Natural killer cell (primary cell): ENCODE measurements at regions not wholly inside any gene's neighbourhood (a gene's known extent, or its start where the extent isn't known, plus 50 kb on each side); places are given as distances from the start of the nearest gene placed in this dataset.

Experiments
- ATAC-seq, 3 donors: fragments of 150-1000 bp in 2 of 3; fragments of 200-7000 bp in 1 of 3; cut with Tn5 transposase; 1 replicate in 1 of 3; 2 replicates in 2 of 3; pipeline ENCODE4 v1.10.0; 2021; ENCODE audit warnings: mild to moderate bottlenecking in 2 of 3, moderate library complexity in 2 of 3
- DNase-seq, 2 donors: peaks; one replicate each; pipeline versions ENCODE4 v3.0.0 to v3.0.0-alpha.2; 2013 to 2021; ENCODE audit warnings: mixed read lengths in 1 of 2
- H3K27ac ChIP-seq: one replicate; pipeline ENCODE4 v1.5.1; 2013; ENCODE audit warnings: mild to moderate bottlenecking, low read length
- H3K27me3 ChIP-seq: one replicate; pipeline ENCODE4 v1.6.1; 2013; ENCODE audit warnings: low read length; ENCODE audit not compliant: control insufficient read depth, insufficient read depth
- H3K36me3 ChIP-seq: one replicate; pipeline ENCODE4 v1.6.1; 2013; ENCODE audit warnings: low read length; ENCODE audit not compliant: control insufficient read depth, insufficient read depth
- H3K4me1 ChIP-seq: one replicate; pipeline ENCODE4 v1.6.1; 2013; ENCODE audit warnings: low read length; ENCODE audit not compliant: control insufficient read depth, insufficient read depth
- H3K4me3 ChIP-seq: one replicate; pipeline ENCODE4 v1.5.1; 2013; ENCODE audit warnings: low read length
- H3K9me3 ChIP-seq: one replicate; pipeline ENCODE4 v1.6.1; 2013; ENCODE audit warnings: low read length; ENCODE audit not compliant: control insufficient read depth, insufficient read depth
- H3K27ac Mint-ChIP-seq, 2 donors: one replicate each; pipeline ENCODE4 v1.8.0; 2022; ENCODE audit warnings: mild to moderate bottlenecking in 2 of 2, mixed read lengths in 2 of 2, moderate library complexity in 1 of 2
- H3K27me3 Mint-ChIP-seq, 2 donors: one replicate each; pipeline ENCODE4 v1.8.0; 2022; ENCODE audit warnings: low read depth in 2 of 2, mixed read lengths in 2 of 2
- H3K36me3 Mint-ChIP-seq: one replicate; pipeline ENCODE4 v1.8.0; 2022; ENCODE audit warnings: mixed read lengths
- H3K4me1 Mint-ChIP-seq, 2 donors: one replicate each; pipeline ENCODE4 v1.8.0; 2022; ENCODE audit warnings: mixed read lengths in 2 of 2
- H3K4me3 Mint-ChIP-seq: one replicate; pipeline ENCODE4 v1.8.0; 2022; ENCODE audit warnings: mild to moderate bottlenecking, moderate library complexity, mixed read lengths
- H3K9me3 Mint-ChIP-seq, 2 donors: one replicate each; pipeline ENCODE4 v1.8.0; 2022; ENCODE audit warnings: mixed read lengths in 2 of 2
- CTCF ChIP-seq: fragments of 200-600 bp; IDR thresholded peaks from one replicate; pipeline ENCODE4 v1.8.0; 2022; ENCODE audit warnings: antibody characterized with exemption
- WGBS: methylation state at CpG from one replicate; pipeline ENCODE4 v1.1.7; 2013; ENCODE audit warnings: missing lambda C conversion rate; ENCODE audit not compliant: insufficient coverage; 5-methylcytosine and 5-hydroxymethylcytosine counted together
- intact Hi-C: fragments of 100-400 bp; cut with micrococcal nuclease; formaldehyde crosslinking; loops from one replicate; pipeline ENCODE4 v1.14.2; 2022

DNA sequence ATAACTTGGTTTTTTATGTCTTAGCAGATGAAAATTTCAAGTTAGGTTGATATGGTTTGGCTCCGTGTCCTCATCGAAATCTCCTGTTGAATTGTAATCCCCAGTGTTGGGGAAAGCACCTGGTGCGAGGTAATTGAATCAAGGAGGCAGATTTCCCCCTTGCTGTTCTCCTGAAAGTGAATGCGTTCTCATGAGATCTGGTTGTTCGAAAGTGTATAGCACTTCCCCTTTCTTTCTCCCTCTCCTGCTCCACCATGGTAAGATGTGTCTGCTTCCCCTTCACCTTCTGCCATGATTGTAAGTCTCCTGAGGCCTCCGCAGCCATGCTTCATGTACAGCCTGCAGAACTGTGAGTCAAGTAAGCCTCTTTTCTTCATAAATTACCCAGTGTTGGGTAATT is 242.1 kb upstream of the TNP1 start:
- Histone ChIP-seq H3K4me1 (peaks cover 2% of the 10 kb centered on the region), H3K36me3 (no peaks in the 10 kb centered on the region), H3K4me3 (no peak overlapping the region), H3K9me3 (no peaks in the 10 kb centered on the region), H3K27ac (no peak overlapping the region), H3K27me3 (no peaks in the 10 kb centered on the region)
- H3K27ac Mint-ChIP-seq: no peak overlapping the region
- no peaks in the 10 kb centered on the region for H3K9me3 Mint-ChIP-seq
- WGBS: 89% methylated on average over 6 of the region's 6 CpGs
- H3K4me1 Mint-ChIP-seq: peaks cover 5 to 11% of the 10 kb centered on the region in 2 donors
- H3K36me3 Mint-ChIP-seq: no peaks in the 10 kb centered on the region
- DNase-seq: no peak
- no peak for ATAC-seq
- H3K27me3 Mint-ChIP-seq: peaks cover 9 to 12% of the 10 kb centered on the region in 2 donors
- no peak overlapping the region for H3K4me3 Mint-ChIP-seq
- intact Hi-C loops: no loop called here
- no peak for TF ChIP-seq CTCF

DNA sequence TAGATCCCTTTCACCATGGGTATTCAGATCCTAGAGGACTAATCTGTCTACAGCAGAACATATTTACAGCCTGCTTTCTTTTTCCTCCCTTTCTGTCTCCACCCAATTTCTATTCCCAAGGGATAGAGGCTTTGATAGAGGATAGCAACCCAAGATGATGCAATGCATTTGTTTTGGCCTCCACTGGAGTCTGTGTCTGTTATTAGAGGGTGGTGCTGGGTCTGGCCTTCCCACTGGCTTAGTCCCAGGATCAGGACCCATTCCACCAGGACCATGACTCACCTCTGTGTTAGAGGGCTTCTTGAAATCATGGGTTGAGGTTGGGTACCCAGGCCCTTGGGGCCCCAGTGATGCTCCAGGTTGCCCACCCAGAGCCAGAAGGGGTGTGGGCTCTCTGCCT is 239.7 kb upstream of the TNP1 start:
- no peak overlapping the region for H3K27ac Mint-ChIP-seq
- no peak for TF ChIP-seq CTCF
- H3K4me1 Mint-ChIP-seq: no peaks in the 10 kb centered on the region
- H3K4me3 Mint-ChIP-seq: no peak overlapping the region
- no peak overlapping the region for H3K4me3 ChIP-seq
- H3K9me3 ChIP-seq: no peaks in the 10 kb centered on the region
- H3K4me1 ChIP-seq: no peaks in the 10 kb centered on the region
- H3K27me3 ChIP-seq: no peaks in the 10 kb centered on the region
- no peak overlapping the region for H3K27ac ChIP-seq
- intact Hi-C loops: no loop called here
- ATAC-seq: no peak
- DNase-seq: no peak
- H3K27me3 Mint-ChIP-seq: peaks cover 9 to 27% of the 10 kb centered on the region in 2 donors
- H3K36me3 Mint-ChIP-seq: no peaks in the 10 kb centered on the region
- no peaks in the 10 kb centered on the region for H3K36me3 ChIP-seq
- H3K9me3 Mint-ChIP-seq: no peaks in the 10 kb centered on the region

- no peak for TF ChIP-seq CTCF
- ATAC-seq (no peak), DNase-seq (no peak)
- no peaks in the 10 kb centered on the region for H3K4me1 Mint-ChIP-seq
- H3K27me3 Mint-ChIP-seq: peaks cover 9 to 21% of the 10 kb centered on the region in 2 donors
- 94% methylated on average over 5 of the region's 5 CpGs for WGBS
- intact Hi-C loops: no loop called here
- Histone ChIP-seq H3K27ac (no peak overlapping the region), H3K4me3 (no peak overlapping the region), H3K9me3 (no peaks in the 10 kb centered on the region), H3K27me3 (no peaks in the 10 kb centered on the region), H3K4me1 (no peaks in the 10 kb centered on the region), H3K36me3 (no peaks in the 10 kb centered on the region)
- no peak overlapping the region for H3K4me3 Mint-ChIP-seq
- no peaks in the 10 kb centered on the region for H3K9me3 Mint-ChIP-seq
- no peaks in the 10 kb centered on the region for H3K36me3 Mint-ChIP-seq
- no peak overlapping the region for H3K27ac Mint-ChIP-seq
These were observed 238.6 kb upstream of the TNP1 start for GRCh38 chr2:217098435-217098834.

- TF ChIP-seq CTCF: no peak
- no peaks in the 10 kb centered on the region for H3K27me3 ChIP-seq
- H3K36me3 ChIP-seq: no peaks in the 10 kb centered on the region
- H3K4me3 ChIP-seq: no peak overlapping the region
- H3K4me1 ChIP-seq: no peaks in the 10 kb centered on the region
- DNase-seq (no peak), ATAC-seq (no peak)
- H3K4me1 Mint-ChIP-seq: no peaks in the 10 kb centered on the region
- WGBS: 79% methylated on average over 1 of the region's 2 CpGs
- no peak overlapping the region for H3K27ac Mint-ChIP-seq
- H3K27me3 Mint-ChIP-seq: peaks cover 9 to 22% of the 10 kb centered on the region in 2 donors
- no peaks in the 10 kb centered on the region for H3K9me3 ChIP-seq
- intact Hi-C loops: no loop called here
- H3K36me3 Mint-ChIP-seq: no peaks in the 10 kb centered on the region
- no peaks in the 10 kb centered on the region for H3K9me3 Mint-ChIP-seq
- no peak overlapping the region for H3K4me3 Mint-ChIP-seq
- no peak overlapping the region for H3K27ac ChIP-seq
These were observed 237.5 kb upstream of the TNP1 start for GRCh38 chr2:217097346-217097745.
